Urinary bladder (tissue), 3 donors: ENCODE measurements at regions not wholly inside any gene's neighbourhood (a gene's known extent, or its start where the extent isn't known, plus 50 kb on each side); places are given as distances from the start of the nearest gene placed in this dataset.

Source experiments
- DNase-seq: peaks from one replicate; pipeline ENCODE4 v3.0.0-alpha.2; 2015; ENCODE audit errors: extremely low spot score
- H3K27ac ChIP-seq: one replicate; pipeline ENCODE4 v1.5.1; 2013; ENCODE audit warnings: low read depth, mild to moderate bottlenecking, moderate library complexity
- H3K36me3 ChIP-seq: one replicate; pipeline ENCODE4 v1.6.1; 2013; ENCODE audit warnings: mild to moderate bottlenecking, moderate library complexity; ENCODE audit not compliant: insufficient read depth
- H3K4me1 ChIP-seq: one replicate; pipeline ENCODE4 v1.6.1; 2013; ENCODE audit warnings: mild to moderate bottlenecking, moderate library complexity; ENCODE audit not compliant: insufficient read depth
- H3K4me3 ChIP-seq: one replicate; pipeline ENCODE4 v1.5.1; 2013; ENCODE audit warnings: low read depth, low read length
- WGBS: extraction: QIAGEN DNeasy Blood & Tissue Kit; methylation state at CpG from one replicate; pipeline ENCODE4 v1.1.7; 2013; 5-methylcytosine and 5-hydroxymethylcytosine counted together
- donor health status: healthy with polysubstance abuse.
- donor health status: healthy.

DNA sequence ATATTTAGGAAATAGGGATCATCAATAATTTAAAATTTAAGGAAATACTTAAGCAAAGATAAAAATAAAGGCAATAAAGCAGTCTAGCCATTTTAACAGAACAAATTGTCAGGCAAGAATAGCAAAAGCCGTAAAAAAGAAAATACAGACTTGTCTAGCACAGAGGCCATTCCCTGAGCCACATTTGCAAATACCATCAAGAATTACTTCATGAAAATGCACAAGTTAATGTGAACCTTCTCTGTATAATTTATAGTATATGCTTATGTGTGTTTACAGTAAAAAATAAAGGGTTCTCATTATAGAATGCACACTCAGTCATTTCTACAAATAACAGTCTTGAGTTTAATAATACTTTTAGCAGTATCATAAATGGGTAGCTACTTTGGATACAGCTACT, 505.9 kb upstream of the CPEB2 start:
- no peak overlapping the region for H3K4me3 ChIP-seq
- DNase-seq, result no peak
- no peaks in the 10 kb centered on the region for H3K36me3 ChIP-seq
- 69% methylated on average over 1 of the region's 1 CpG for WGBS
- no peaks in the 10 kb centered on the region for H3K4me1 ChIP-seq
- no peak overlapping the region for H3K27ac ChIP-seq

GRCh38 chr4:14496969-14497368, 505.3 kb upstream of the CPEB2 start:
- Histone ChIP-seq H3K4me3 (no peak overlapping the region), H3K36me3 (no peaks in the 10 kb centered on the region), H3K4me1 (no peaks in the 10 kb centered on the region), H3K27ac (no peak overlapping the region)
- DNase-seq, result no peak

GRCh38 chr4:14504162-14504561, 498.1 kb upstream of the CPEB2 start:
- DNase-seq, result no peak
- Histone ChIP-seq H3K4me3 (no peak overlapping the region), H3K27ac (no peak overlapping the region), H3K36me3 (no peaks in the 10 kb centered on the region), H3K4me1 (no peaks in the 10 kb centered on the region)
- 76% methylated on average over 2 of the region's 2 CpGs for WGBS

DNA sequence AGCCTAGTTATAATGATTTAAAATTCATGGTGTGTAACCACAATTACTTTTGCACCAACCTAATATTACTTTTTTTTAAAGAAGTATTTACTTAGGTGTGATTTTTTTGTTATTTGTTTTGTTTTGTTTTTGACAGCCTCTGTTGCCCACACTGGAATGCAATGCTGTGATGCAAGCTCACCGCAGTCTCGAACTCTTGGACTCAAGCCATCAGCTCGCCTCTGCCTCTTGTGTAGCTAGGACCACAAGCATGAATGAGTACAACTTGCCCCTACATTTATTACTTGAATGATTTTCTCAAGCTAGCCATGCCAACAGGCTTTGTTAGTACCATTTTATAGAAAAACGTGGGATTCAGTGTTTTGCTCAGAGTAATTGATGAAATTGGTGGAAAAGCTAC, 488.8 kb upstream of the CPEB2 start:
- Histone ChIP-seq H3K27ac (no peak overlapping the region), H3K4me3 (no peak overlapping the region), H3K4me1 (no peaks in the 10 kb centered on the region), H3K36me3 (no peaks in the 10 kb centered on the region)
- 79% methylated on average over 4 of the region's 4 CpGs for WGBS
- no peak for DNase-seq

GRCh38 chr4:14515556-14515955, 486.7 kb upstream of the CPEB2 start:
- 85% methylated on average over 2 of the region's 2 CpGs for WGBS
- Histone ChIP-seq H3K27ac (no peak overlapping the region), H3K4me1 (no peaks in the 10 kb centered on the region), H3K36me3 (no peaks in the 10 kb centered on the region), H3K4me3 (no peak overlapping the region)
- DNase-seq, result no peak

DNA sequence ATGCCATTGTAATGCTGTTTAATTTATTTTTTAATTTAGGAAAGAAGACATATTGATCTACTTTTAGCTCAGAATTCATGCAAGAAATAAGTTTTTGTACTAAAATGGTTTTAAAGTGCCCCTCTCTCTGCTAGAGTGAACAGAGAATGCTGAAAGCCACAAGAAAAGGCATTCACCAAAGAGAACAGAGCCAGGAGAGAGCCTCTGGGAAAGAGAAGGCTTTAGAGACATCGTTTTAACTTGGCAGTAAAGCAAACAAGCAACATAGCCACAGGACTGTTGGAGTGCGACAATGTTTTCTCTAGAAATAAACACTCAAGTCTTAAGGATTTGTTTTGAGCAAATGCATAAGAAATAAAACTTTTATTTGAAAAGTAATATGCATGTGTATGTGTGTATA, 484.1 kb upstream of the CPEB2 start:
- Histone ChIP-seq H3K4me1 (no peaks in the 10 kb centered on the region), H3K27ac (no peak overlapping the region), H3K36me3 (no peaks in the 10 kb centered on the region), H3K4me3 (no peak overlapping the region)
- 19% methylated on average over 2 of the region's 2 CpGs for WGBS
- DNase-seq, result no peak

- Histone ChIP-seq H3K4me1 (no peaks in the 10 kb centered on the region), H3K27ac (no peak overlapping the region), H3K36me3 (no peaks in the 10 kb centered on the region), H3K4me3 (no peak overlapping the region)
- WGBS, result 40% methylated on average over 1 of the region's 1 CpG
- no peak for DNase-seq
Observed at GRCh38 chr4:14520171-14520570, 482.1 kb upstream of the CPEB2 start.

- Histone ChIP-seq H3K36me3 (no peaks in the 10 kb centered on the region), H3K4me3 (no peak overlapping the region), H3K27ac (no peak overlapping the region), H3K4me1 (no peaks in the 10 kb centered on the region)
- no peak for DNase-seq
- WGBS, result 74% methylated on average over 1 of the region's 1 CpG
Observed at GRCh38 chr4:14524276-14524675, 478.0 kb upstream of the CPEB2 start.

- 86% methylated on average over 2 of the region's 2 CpGs for WGBS
- DNase-seq, result no peak
- Histone ChIP-seq H3K4me1 (no peaks in the 10 kb centered on the region), H3K4me3 (no peak overlapping the region), H3K27ac (peak overlapping the region; percentile 23), H3K36me3 (no peaks in the 10 kb centered on the region)
Observed at GRCh38 chr4:14528918-14529317, 473.4 kb upstream of the CPEB2 start.

GRCh38 chr4:14529653-14530052, 472.6 kb upstream of the CPEB2 start:
- 43% methylated on average over 4 of the region's 4 CpGs for WGBS
- no peaks in the 10 kb centered on the region for H3K4me1 ChIP-seq
- H3K27ac ChIP-seq, result no peak overlapping the region
- H3K36me3 ChIP-seq, result no peaks in the 10 kb centered on the region
- no peak for DNase-seq
- no peak overlapping the region for H3K4me3 ChIP-seq

GRCh38 chr4:14532436-14532835, 469.8 kb upstream of the CPEB2 start:
- H3K4me3 ChIP-seq, result no peak overlapping the region
- no peak overlapping the region for H3K27ac ChIP-seq
- H3K4me1 ChIP-seq, result no peaks in the 10 kb centered on the region
- no peak for DNase-seq
- H3K36me3 ChIP-seq, result no peaks in the 10 kb centered on the region

DNA sequence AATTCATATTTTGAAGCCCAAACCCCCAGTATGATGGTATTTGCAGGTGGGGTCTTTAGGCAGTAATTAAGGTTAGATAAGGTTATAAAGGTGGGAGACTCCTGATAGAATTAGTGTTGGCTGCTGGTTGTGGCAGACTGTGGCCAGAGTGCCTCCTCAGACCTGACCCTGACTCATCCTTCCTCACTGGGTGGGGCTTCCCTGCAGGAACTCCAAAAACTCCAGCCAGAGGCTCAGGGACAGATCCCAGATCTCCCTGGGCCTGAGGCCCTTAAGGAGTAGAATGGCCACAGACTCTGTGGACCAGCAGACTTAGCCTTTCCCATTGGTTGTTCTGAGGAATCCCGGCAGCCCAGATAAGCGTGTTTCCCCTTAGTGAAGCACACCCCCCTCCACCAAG, 463.0 kb upstream of the CPEB2 start:
- DNase-seq, result no peak
- Histone ChIP-seq H3K36me3 (no peaks in the 10 kb centered on the region), H3K4me3 (no peak overlapping the region), H3K4me1 (no peaks in the 10 kb centered on the region), H3K27ac (no peak overlapping the region)
- 92% methylated on average over 2 of the region's 2 CpGs for WGBS

GRCh38 chr4:14545163-14545562, 457.1 kb upstream of the CPEB2 start:
- Histone ChIP-seq H3K36me3 (no peaks in the 10 kb centered on the region), H3K4me1 (no peaks in the 10 kb centered on the region), H3K4me3 (no peak overlapping the region), H3K27ac (no peak overlapping the region)
- DNase-seq, result no peak
- 91% methylated on average over 5 of the region's 5 CpGs for WGBS

GRCh38 chr4:14545807-14546206, 456.5 kb upstream of the CPEB2 start:
- 65% methylated on average over 4 of the region's 4 CpGs for WGBS
- H3K4me3 ChIP-seq, result no peak overlapping the region
- no peak overlapping the region for H3K27ac ChIP-seq
- no peak for DNase-seq
- no peaks in the 10 kb centered on the region for H3K4me1 ChIP-seq
- H3K36me3 ChIP-seq, result no peaks in the 10 kb centered on the region

DNA sequence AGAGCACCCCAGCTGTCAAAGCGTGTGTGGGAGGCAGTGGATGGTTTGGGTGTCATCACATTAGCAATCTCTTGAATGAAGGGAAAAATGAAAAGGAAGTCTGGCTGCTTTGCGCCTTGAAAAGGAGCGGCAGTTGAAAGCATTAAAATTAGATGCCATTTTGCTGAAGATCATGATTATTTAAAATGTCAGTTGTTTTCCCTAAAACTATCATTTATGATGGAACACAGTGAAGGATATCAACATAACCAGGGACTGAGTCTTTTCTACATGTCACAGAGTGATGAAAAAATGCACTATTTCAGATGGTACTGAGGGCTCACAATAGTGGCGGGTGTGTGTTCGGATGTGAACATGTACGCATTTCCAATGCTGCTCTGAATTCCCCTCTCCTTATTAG, 450.2 kb upstream of the CPEB2 start:
- no peak overlapping the region for H3K27ac ChIP-seq
- H3K4me3 ChIP-seq, result no peak overlapping the region
- WGBS, result 76% methylated on average over 6 of the region's 6 CpGs
- H3K4me1 ChIP-seq, result no peaks in the 10 kb centered on the region
- DNase-seq, result no peak
- H3K36me3 ChIP-seq, result no peaks in the 10 kb centered on the region
